ENCODE measurements at regions not wholly inside any gene's neighbourhood (a gene's known extent, or its start where the extent isn't known, plus 50 kb on each side); places are given as distances from the start of the nearest gene placed in this dataset.

DNA sequence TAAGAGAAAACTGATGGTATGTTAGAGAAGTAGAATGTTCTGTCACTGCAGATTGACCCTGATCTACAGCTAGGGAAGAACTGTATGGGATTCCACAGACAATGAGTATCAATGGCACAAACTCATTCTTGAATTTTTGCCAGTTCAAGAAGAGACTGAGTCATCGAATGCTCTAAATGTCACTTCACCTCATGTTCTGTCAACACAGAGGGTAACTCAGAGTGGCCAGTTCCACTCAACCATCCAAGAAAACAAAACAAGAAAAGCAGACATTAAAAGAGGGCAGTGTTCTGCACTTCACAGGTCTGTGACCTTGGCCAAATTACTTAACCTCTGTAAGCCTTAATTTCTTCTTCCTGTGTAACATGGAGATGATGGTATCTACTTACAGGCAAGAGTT lies 132.2 kb upstream of the HMHB1 start:
- H3K4me1 ChIP-seq (ENCODE audit: insufficient read depth, low read length) = no peaks in the 10 kb centered on the region
- no peak overlapping the region for H3K9ac ChIP-seq (ENCODE audit: extremely low read depth, insufficient read length, low read length)
- no peaks in the 10 kb centered on the region for H4K20me1 ChIP-seq (ENCODE audit: control insufficient read depth, insufficient read depth, insufficient read length)
- no peaks in the 10 kb centered on the region for H3K9me3 ChIP-seq (ENCODE audit: control insufficient read depth, low read depth, low read length)
- H3K27ac Mint-ChIP-seq = no peak overlapping the region
- H3K79me2 ChIP-seq (ENCODE audit: insufficient read depth, low read length) = no peaks in the 10 kb centered on the region
- TF ChIP-seq, protein P1, sequence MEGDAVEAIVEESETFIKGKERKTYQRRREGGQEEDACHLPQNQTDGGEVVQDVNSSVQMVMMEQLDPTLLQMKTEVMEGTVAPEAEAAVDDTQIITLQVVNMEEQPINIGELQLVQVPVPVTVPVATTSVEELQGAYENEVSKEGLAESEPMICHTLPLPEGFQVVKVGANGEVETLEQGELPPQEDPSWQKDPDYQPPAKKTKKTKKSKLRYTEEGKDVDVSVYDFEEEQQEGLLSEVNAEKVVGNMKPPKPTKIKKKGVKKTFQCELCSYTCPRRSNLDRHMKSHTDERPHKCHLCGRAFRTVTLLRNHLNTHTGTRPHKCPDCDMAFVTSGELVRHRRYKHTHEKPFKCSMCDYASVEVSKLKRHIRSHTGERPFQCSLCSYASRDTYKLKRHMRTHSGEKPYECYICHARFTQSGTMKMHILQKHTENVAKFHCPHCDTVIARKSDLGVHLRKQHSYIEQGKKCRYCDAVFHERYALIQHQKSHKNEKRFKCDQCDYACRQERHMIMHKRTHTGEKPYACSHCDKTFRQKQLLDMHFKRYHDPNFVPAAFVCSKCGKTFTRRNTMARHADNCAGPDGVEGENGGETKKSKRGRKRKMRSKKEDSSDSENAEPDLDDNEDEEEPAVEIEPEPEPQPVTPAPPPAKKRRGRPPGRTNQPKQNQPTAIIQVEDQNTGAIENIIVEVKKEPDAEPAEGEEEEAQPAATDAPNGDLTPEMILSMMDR (conservative IDR thresholded peaks at IDR 0.05) = no peak
- H3T11ph ChIP-seq (ENCODE audit: low read length) = no peak overlapping the region
- no peak overlapping the region for H2BK120ac ChIP-seq (ENCODE audit: low read depth, low read length, poor library complexity, severe bottlenecking)
- no peak overlapping the region for H2AFZ ChIP-seq (ENCODE audit: low read length)
- no peak overlapping the region for H4K8ac ChIP-seq (replicated peaks; ENCODE audit: insufficient read length, low read depth, low read length)
- H3K9me3 Mint-ChIP-seq = no peaks in the 10 kb centered on the region
- no peak overlapping the region for H2BK15ac ChIP-seq (ENCODE audit: low read depth, low read length)
- no peak overlapping the region for H3K18ac ChIP-seq (ENCODE audit: insufficient read length, low read depth, low read length)
- H3K4me2 ChIP-seq (ENCODE audit: insufficient read depth, insufficient read length, low read length) = no peak overlapping the region
- H2BK20ac ChIP-seq (ENCODE audit: low read depth, low read length, poor library complexity, severe bottlenecking) = no peak overlapping the region
- H4K5ac ChIP-seq (ENCODE audit: insufficient read length, low read depth, low read length) = no peak overlapping the region
- no peaks in the 10 kb centered on the region for H3K23me2 ChIP-seq (ENCODE audit: insufficient read length, low read depth, low read length, poor library complexity, severe bottlenecking)
- no peaks in the 10 kb centered on the region for H3K27me3 Mint-ChIP-seq (ENCODE audit: low read depth)
- H3K4me1 Mint-ChIP-seq = no peaks in the 10 kb centered on the region
- H3K14ac ChIP-seq (ENCODE audit: insufficient read depth, low read length) = no peak overlapping the region
- WGBS (ENCODE audit: extremely low coverage, insufficient read length, low lambda C conversion rate) = no CpG with 5 or more reads among the region's 1 CpG
- no peaks in the 10 kb centered on the region for H3K27me3 ChIP-seq (ENCODE audit: insufficient read depth, low read length)
- no peaks in the 10 kb centered on the region for H3K36me3 Mint-ChIP-seq (ENCODE audit: insufficient read depth in 1 of 3, low read depth in 3 of 3)
- H2BK5ac ChIP-seq (ENCODE audit: insufficient read length, low read length) = no peak overlapping the region
- no peak overlapping the region for H4K91ac ChIP-seq (ENCODE audit: insufficient read length, low read depth, low read length)
- H2BK12ac ChIP-seq (ENCODE audit: insufficient read length, low read depth, low read length) = no peak overlapping the region
- no peak for DNase-seq
- no peak overlapping the region for H3K4ac ChIP-seq (ENCODE audit: low read depth, low read length)
- H3K56ac ChIP-seq (ENCODE audit: insufficient read length, low read depth, low read length) = no peak overlapping the region
- no peaks in the 10 kb centered on the region for H3K79me1 ChIP-seq (ENCODE audit: insufficient read depth, low read depth, low read length, poor library complexity, severe bottlenecking)
- no peak overlapping the region for H2AK5ac ChIP-seq (ENCODE audit: insufficient read length, low read length)
- no peak overlapping the region for H3K23ac ChIP-seq (ENCODE audit: insufficient read length, low read depth, low read length)
- no peak overlapping the region for H3K4me3 Mint-ChIP-seq
- H3K27ac ChIP-seq (ENCODE audit: insufficient read length, low read depth, low read length) = no peak overlapping the region

All from H9 (cell line).